Endothelial cell of umbilical vein (primary cell): ENCODE measurements at regions not wholly inside any gene's neighbourhood (a gene's known extent, or its start where the extent isn't known, plus 50 kb on each side); places are given as distances from the start of the nearest gene placed in this dataset.

Experiments
- BruUV-seq: library from RNA; stranded (reverse); fragments of 400-500 nt; replicated peaks from 2 replicates; lab custom pipeline; 2021; lab: Mats Ljungman, UMichigan
- CTCF ChIA-PET: fragments of 300-600, 350-600 bp; sonication (Branson Sonifier 250); formaldehyde crosslinking; loops from one replicate; lab custom pipeline; 2021; ENCODE audit warnings: antibody characterized with exemption, inconsistent platforms; lab: Charles Lee
- POLR2A ChIA-PET: fragments of 300-600, 350-600 bp; sonication (Branson Sonifier 250); formaldehyde crosslinking; loops from one replicate; lab custom pipeline; 2021; ENCODE audit warnings: antibody characterized with exemption, inconsistent platforms; lab: Charles Lee
- DNase-seq: peaks from one replicate; pipeline ENCODE4 v3.0.0-alpha.2; 2011; ENCODE audit warnings: low read depth, low spot score
- FAIRE-seq: peaks from 2 replicates; lab custom pipeline; 2011; peaks lifted over from hg19 to GRCh38; lab: Jason Lieb, UNC
- H2AFZ ChIP-seq: 2 replicates; pipeline ENCODE4 v1.6.0; 2012; ENCODE audit warnings: low read depth, low read length, control low read depth, inconsistent platforms
- H3K27ac ChIP-seq: 2 replicates; pipeline ENCODE4 v1.5.1; 2011; ENCODE audit warnings: low read depth, mild to moderate bottlenecking, control low read depth, low read length, moderate library complexity; ENCODE audit not compliant: insufficient read depth
- H3K27me3 ChIP-seq, 2 experiments: 2 replicates each; pipeline versions ENCODE4 v1.6.0 to v1.6.1; 2011; ENCODE audit warnings: low read length in 2 of 2, mixed read lengths in 1 of 2; ENCODE audit not compliant: control insufficient read depth in 2 of 2, insufficient read depth in 2 of 2
- H3K36me3 ChIP-seq, 2 experiments: 2 replicates in 1 of 2; 3 replicates in 1 of 2; pipeline ENCODE4 v1.5.1; 2011; ENCODE audit warnings: low read length in 2 of 2, mild to moderate bottlenecking in 1 of 2, moderate library complexity in 1 of 2; ENCODE audit not compliant: control insufficient read depth in 2 of 2, insufficient read depth in 2 of 2; ENCODE audit errors: extremely low read depth in 1 of 2
- H3K4me1 ChIP-seq: 3 replicates; pipeline ENCODE4 v1.5.1; 2011; ENCODE audit warnings: mild to moderate bottlenecking, low read length; ENCODE audit not compliant: control insufficient read depth, insufficient read depth; ENCODE audit errors: extremely low read depth
- H3K4me2 ChIP-seq: 2 replicates; pipeline ENCODE4 v1.6.1; 2011; ENCODE audit warnings: low read length, control low read depth, mixed read lengths; ENCODE audit not compliant: insufficient read depth
- H3K4me3 ChIP-seq, 3 experiments: fragments of 200-600 bp in 1 of 3; sonication (generic), shearing (Covaris generic) in 1 of 3; replicated peaks in 1 of 3; 2 replicates each; pipeline ENCODE4 v1.5.1; 2011 to 2016; ENCODE audit warnings: control low read depth in 3 of 3, low read length in 3 of 3, mild to moderate bottlenecking in 2 of 3, inconsistent platforms in 1 of 3, low read depth in 1 of 3, moderate library complexity in 1 of 3; ENCODE audit not compliant: insufficient read depth in 1 of 3
- H3K79me2 ChIP-seq: 2 replicates; pipeline ENCODE4 v1.6.0; 2012; ENCODE audit warnings: low read length, inconsistent platforms; ENCODE audit not compliant: control insufficient read depth, insufficient read depth
- H3K9ac ChIP-seq: replicated peaks from 2 replicates; pipeline ENCODE3; 2011; ENCODE audit warnings: low read length, control low read depth; ENCODE audit not compliant: insufficient read depth; ENCODE audit errors: extremely low read depth
- H3K9me1 ChIP-seq: replicated peaks from 3 replicates; pipeline ENCODE4 v1.6.0; 2011; ENCODE audit warnings: mild to moderate bottlenecking, low read length; ENCODE audit not compliant: control insufficient read depth, insufficient read depth; ENCODE audit errors: extremely low read depth
- H3K9me3 ChIP-seq: replicated peaks from 2 replicates; pipeline ENCODE4 v1.5.1; 2012; ENCODE audit warnings: low read length, inconsistent platforms; ENCODE audit not compliant: control insufficient read depth, insufficient read depth
- H4K20me1 ChIP-seq: replicated peaks from 2 replicates; pipeline ENCODE3; 2011; ENCODE audit warnings: mild to moderate bottlenecking, low read length; ENCODE audit not compliant: control insufficient read depth, insufficient read depth; ENCODE audit errors: extremely low read depth
- CTCF ChIP-seq, 2 donors: IDR thresholded peaks; 1 replicate in 1 of 2; 2 replicates in 1 of 2; pipeline ENCODE4 v1.5.1; 2011; ENCODE audit warnings: low read length in 2 of 2, mild to moderate bottlenecking in 2 of 2, moderate library complexity in 2 of 2, control low read depth in 1 of 2, inconsistent platforms in 1 of 2, low read depth in 1 of 2; ENCODE audit not compliant: insufficient read depth in 1 of 2; ENCODE audit errors: extremely low read depth in 1 of 2
- EZH2 ChIP-seq: IDR thresholded peaks from 2 replicates; pipeline ENCODE4 v1.6.1; 2012; ENCODE audit warnings: borderline replicate concordance, low read depth, mild to moderate bottlenecking, moderate library complexity, low read length, inconsistent platforms; ENCODE audit not compliant: severe bottlenecking
- GATA2 ChIP-seq: IDR thresholded peaks from 2 replicates; pipeline ENCODE4 v1.7.0; 2011; ENCODE audit warnings: low read depth, mild to moderate bottlenecking, moderate library complexity, mixed read lengths, low read length; ENCODE audit not compliant: insufficient read length, insufficient read depth
- JUN ChIP-seq: IDR thresholded peaks from 2 replicates; pipeline ENCODE4 v1.6.1; 2011; ENCODE audit warnings: borderline replicate concordance, low read depth; ENCODE audit not compliant: insufficient read length, insufficient read depth
- MYC ChIP-seq: IDR thresholded peaks from one replicate; pipeline ENCODE4 v1.6.1; 2011; ENCODE audit warnings: mild to moderate bottlenecking, low read depth, low read length
- POLR2A ChIP-seq: IDR thresholded peaks from 2 replicates; pipeline ENCODE4 v1.6.1; 2012; ENCODE audit warnings: low read depth, mild to moderate bottlenecking, control low read depth, low read length
- POLR2AphosphoS5 ChIP-seq: IDR thresholded peaks from 2 replicates; pipeline ENCODE4 v1.6.1; 2012; ENCODE audit warnings: low read depth, mild to moderate bottlenecking, control low read depth, low read length, moderate library complexity; ENCODE audit not compliant: insufficient read depth
- dilution Hi-C: fragments of 300-500 bp; cut with MboI; formaldehyde crosslinking; loops from one replicate; pipeline ENCODE4 v1.15.0; 2019; ENCODE audit warnings: low sequenced_read_pairs; ENCODE audit not compliant: extremely low pct_ligation_motif_present
- intact Hi-C: fragments of 100-400 bp; cut with micrococcal nuclease; formaldehyde crosslinking; loops from one replicate; pipeline ENCODE4 v1.10.0; 2022
- TF ChIP-seq, protein P1 (sequence below): IDR thresholded peaks from 2 replicates; pipeline ENCODE4 v1.6.1; 2011; ENCODE audit not compliant: insufficient read depth, insufficient read length

DNA sequence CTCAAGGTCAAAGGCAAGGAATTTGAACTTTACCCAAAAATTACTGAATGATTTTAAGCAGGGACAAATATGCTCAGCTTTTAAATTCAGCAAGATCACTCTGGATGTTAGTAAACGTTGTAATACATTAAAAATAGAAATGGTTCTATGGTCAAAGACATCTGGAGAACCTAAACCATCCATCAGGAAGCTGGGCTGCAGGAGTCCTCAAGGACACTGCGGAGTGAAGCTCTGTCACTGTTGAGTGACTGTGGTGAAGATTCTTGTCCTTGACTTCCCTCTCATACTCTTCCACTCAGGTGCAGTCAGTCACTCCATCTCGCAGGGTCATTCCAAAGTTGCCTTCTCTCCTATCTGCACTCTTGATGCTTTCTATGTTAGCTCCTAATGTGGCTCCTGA is 450.7 kb downstream of the FOXO1 start:
- FAIRE-seq = no peak

More for the DNA sequence above, 450.7 kb downstream of the FOXO1 start:
- Histone ChIP-seq H3K27me3 (no peaks in the 10 kb centered on the region), H3K9me3 (no peaks in the 10 kb centered on the region), H2AFZ (no peak overlapping the region), H4K20me1 (no peaks in the 10 kb centered on the region), H3K9ac (no peak overlapping the region), H3K27ac (no peak overlapping the region), H3K4me1 (no peaks in the 10 kb centered on the region), H3K4me3 (no peak overlapping the region), H3K36me3 (no peaks in the 10 kb centered on the region), H3K79me2 (no peaks in the 10 kb centered on the region), H3K4me2 (no peak overlapping the region), H3K9me1 (no peaks in the 10 kb centered on the region)
- no peak for DNase-seq
- POLR2A ChIA-PET = no interaction called here
- intact Hi-C loops = no loop called here
- BruUV-seq = no TSS peak
- CTCF ChIA-PET = interaction anchor here (0.8 kb wide), 1 partner anchor 17 kb away, joined by 3 read pairs; no protein-coding TSS in a partner anchor
- dilution Hi-C loops = no loop called here
- TF ChIP-seq, protein P1, sequence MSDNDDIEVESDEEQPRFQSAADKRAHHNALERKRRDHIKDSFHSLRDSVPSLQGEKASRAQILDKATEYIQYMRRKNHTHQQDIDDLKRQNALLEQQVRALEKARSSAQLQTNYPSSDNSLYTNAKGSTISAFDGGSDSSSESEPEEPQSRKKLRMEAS = no peak
- TF ChIP-seq EZH2 (no peak), POLR2A (no peak), POLR2AphosphoS5 (no peak), GATA2 (no peak), MYC (no peak), CTCF (IDR thresholded peaks at IDR 0.05; ENCODE audit: extremely low read depth in 1 of 2, insufficient read depth in 1 of 2, low read depth in 1 of 2, low read length in 2 of 2) (no peak), JUN (no peak)
